Left ventricle myocardium superior (tissue), 1 donor: ENCODE measurements at regions not wholly inside any gene's neighbourhood (a gene's known extent, or its start where the extent isn't known, plus 50 kb on each side); places are given as distances from the start of the nearest gene placed in this dataset.

Source experiments
- ATAC-seq: fragments of 200-7000 bp; cut with Tn5 transposase; one replicate; pipeline ENCODE4 v1.9.1; 2020; ENCODE audit warnings: mild to moderate bottlenecking, moderate library complexity
- DNase-seq: peaks from one replicate; pipeline ENCODE4 v3.0.0-alpha.2; 2020
- intact Hi-C: fragments of 100-400 bp; cut with micrococcal nuclease; formaldehyde crosslinking; loops from one replicate; pipeline ENCODE4 v1.11.0; 2022
- donor health status: DM: no; HTN: yes; CAD: no; lungs with severe emphysema.

- ATAC-seq (no peak), DNase-seq (no peak)
- intact Hi-C loops: no loop called here
These were observed 140.7 kb upstream of the LYZL2 start for GRCh38 chr10:30770229-30770628.

- ATAC-seq (no peak), DNase-seq (no peak)
- intact Hi-C loops: no loop called here
These were observed 139.8 kb upstream of the LYZL2 start for GRCh38 chr10:30769361-30769760.

GRCh38 chr10:30765616-30766015 is 136.1 kb upstream of the LYZL2 start:
- ATAC-seq (no peak), DNase-seq (no peak)
- intact Hi-C loops: no loop called here

- no peak for DNase-seq
- ATAC-seq: no peak
- intact Hi-C loops: no loop called here
These were observed 135.6 kb upstream of the LYZL2 start for GRCh38 chr10:30765022-30765615.

- no peak for DNase-seq
- no peak for ATAC-seq
These were observed 134.4 kb upstream of the LYZL2 start for GRCh38 chr10:30763918-30764317.

GRCh38 chr10:30762620-30763019 is 133.1 kb upstream of the LYZL2 start:
- DNase-seq (no peak), ATAC-seq (no peak)
- intact Hi-C loops: no loop called here

More at GRCh38 chr10:30763918-30764317, 134.4 kb upstream of the LYZL2 start:
- intact Hi-C loops: no loop called here

GRCh38 chr10:30759423-30759822 is 129.9 kb upstream of the LYZL2 start:
- ATAC-seq (no peak), DNase-seq (no peak)
- intact Hi-C loops: loop anchor here (10.0 kb wide), 1 partner anchor 1045 kb away; no protein-coding TSS in a partner anchor

- intact Hi-C loops: loop anchor here (10.0 kb wide), 1 partner anchor 1046 kb away; no protein-coding TSS in a partner anchor
- DNase-seq (no peak), ATAC-seq (no peak)
These were observed 128.8 kb upstream of the LYZL2 start for GRCh38 chr10:30758338-30758737.

GRCh38 chr10:30756896-30757295 is 127.3 kb upstream of the LYZL2 start:
- intact Hi-C loops: loop anchor here (10.0 kb wide), 1 partner anchor 1048 kb away; no protein-coding TSS in a partner anchor
- ATAC-seq (no peak), DNase-seq (no peak)

- DNase-seq (no peak), ATAC-seq (no peak)
- intact Hi-C loops: loop anchor here (10.0 kb wide), 1 partner anchor 1049 kb away; no protein-coding TSS in a partner anchor
These were observed 126.6 kb upstream of the LYZL2 start for GRCh38 chr10:30756151-30756550.

GRCh38 chr10:30755441-30755953 is 125.9 kb upstream of the LYZL2 start:
- DNase-seq (peak; percentile 73), ATAC-seq (peak; percentile 78)
- intact Hi-C loops: loop anchor here (10.0 kb wide), 1 partner anchor 1049 kb away; no protein-coding TSS in a partner anchor

GRCh38 chr10:30752481-30752881 is 122.9 kb upstream of the LYZL2 start:
- intact Hi-C loops: loop anchor here (10.0 kb wide), 1 partner anchor 1052 kb away; no protein-coding TSS in a partner anchor
- ATAC-seq (peak; percentile 50), DNase-seq (peak; percentile 40)

GRCh38 chr10:30751678-30752331 is 122.3 kb upstream of the LYZL2 start:
- intact Hi-C loops: loop anchor here (10.0 kb wide), 1 partner anchor 1053 kb away; no protein-coding TSS in a partner anchor
- ATAC-seq (peak; percentile 86), DNase-seq (peak; percentile 88)

- intact Hi-C loops: loop anchor here (10.0 kb wide), 1 partner anchor 1054 kb away; no protein-coding TSS in a partner anchor
- ATAC-seq (no peak), DNase-seq (no peak)
These were observed 121.6 kb upstream of the LYZL2 start for GRCh38 chr10:30750971-30751677.

GRCh38 chr10:30749385-30749784 is 119.8 kb upstream of the LYZL2 start:
- no peak for DNase-seq
- intact Hi-C loops: no loop called here
- no peak for ATAC-seq

- ATAC-seq: no peak
- intact Hi-C loops: no loop called here
These were observed 118.8 kb upstream of the LYZL2 start for GRCh38 chr10:30748152-30748973.

GRCh38 chr10:30747633-30748032 is 118.1 kb upstream of the LYZL2 start:
- no peak for DNase-seq
- ATAC-seq: no peak
- intact Hi-C loops: no loop called here

More at GRCh38 chr10:30748152-30748973, 118.8 kb upstream of the LYZL2 start:
- no peak for DNase-seq

- ATAC-seq (no peak), DNase-seq (no peak)
- intact Hi-C loops: no loop called here
These were observed 116.4 kb upstream of the LYZL2 start for GRCh38 chr10:30745953-30746352.

GRCh38 chr10:30744106-30744505 is 114.6 kb upstream of the LYZL2 start:
- intact Hi-C loops: no loop called here
- DNase-seq (no peak), ATAC-seq (no peak)
